WTC11 (cell line): ENCODE measurements at regions not wholly inside any gene's neighbourhood (a gene's known extent, or its start where the extent isn't known, plus 50 kb on each side); places are given as distances from the start of the nearest gene placed in this dataset.

Experiments used
- ATAC-seq: fragments of 200-7000 bp; cut with Tn5 transposase; 2 replicates; pipeline ENCODE4 v1.10.0; 2021; ENCODE audit warnings: mild to moderate bottlenecking, moderate library complexity
- CTCF ChIA-PET: fragments of 300-600 bp; sonication (Branson Sonifier 250); formaldehyde crosslinking; loops from one replicate; lab custom pipeline; 2021; ENCODE audit warnings: antibody characterized with exemption; lab: Charles Lee
- POLR2A ChIA-PET: fragments of 350-600 bp; sonication (Branson Sonifier 250); formaldehyde crosslinking; loops from one replicate; lab custom pipeline; 2021; ENCODE audit warnings: antibody characterized with exemption; lab: Charles Lee
- DNase-seq: peaks from one replicate; pipeline ENCODE4 v3.0.0; 2021; ENCODE audit warnings: low spot score
- H3K27ac Mint-ChIP-seq: 2 replicates; pipeline ENCODE4 v1.8.0; 2021; ENCODE audit warnings: mixed read lengths
- H3K27me3 Mint-ChIP-seq: 2 replicates; pipeline ENCODE4 v1.8.0; 2021; ENCODE audit warnings: low read depth, mild to moderate bottlenecking, moderate library complexity, mixed read lengths
- H3K36me3 Mint-ChIP-seq: 2 replicates; pipeline ENCODE4 v1.8.0; 2021; ENCODE audit warnings: mixed read lengths
- H3K4me1 Mint-ChIP-seq: 2 replicates; pipeline ENCODE4 v1.8.0; 2022; ENCODE audit warnings: mixed read lengths
- H3K4me3 Mint-ChIP-seq: 2 replicates; pipeline ENCODE4 v1.8.0; 2021; ENCODE audit warnings: mild to moderate bottlenecking, moderate library complexity, mixed read lengths
- H3K9me3 Mint-ChIP-seq: 2 replicates; pipeline ENCODE4 v1.8.0; 2021; ENCODE audit warnings: mixed read lengths
- CBFB ChIP-seq: sonication (generic); formaldehyde crosslinking; IDR thresholded peaks from 2 replicates; pipeline ENCODE4 v1.8.1; 2022; ENCODE audit warnings: mild to moderate bottlenecking, low read depth, missing genetic modification reagents
- CDX4 ChIP-seq: fragments of 250-450 bp; sonication (Bioruptor Pico); IDR thresholded peaks from 2 replicates; pipeline ENCODE4 v1.9.0; 2021; ENCODE audit warnings: moderate library complexity, mild to moderate bottlenecking, inconsistent platforms, borderline replicate concordance
- CREB1 ChIP-seq: sonication (generic); formaldehyde crosslinking; IDR thresholded peaks from 2 replicates; pipeline ENCODE4 v1.8.0; 2023; ENCODE audit warnings: mild to moderate bottlenecking, missing genetic modification reagents
- CREM ChIP-seq: sonication (generic); formaldehyde crosslinking; IDR thresholded peaks from 2 replicates; pipeline ENCODE4 v1.8.1; 2022; ENCODE audit warnings: mild to moderate bottlenecking, missing genetic modification reagents, moderate library complexity
- EMX1 ChIP-seq: fragments of 250-450 bp; sonication (Bioruptor Pico); IDR thresholded peaks from 2 replicates; pipeline ENCODE4 v1.8.0; 2021; ENCODE audit warnings: mild to moderate bottlenecking
- ESRRA ChIP-seq: sonication (generic); formaldehyde crosslinking; IDR thresholded peaks from 2 replicates; pipeline ENCODE4 v1.8.1; 2022; ENCODE audit warnings: mild to moderate bottlenecking, missing genetic modification reagents, borderline replicate concordance
- FOXJ3 ChIP-seq: sonication (generic); formaldehyde crosslinking; IDR thresholded peaks from 2 replicates; pipeline ENCODE4 v1.9.0; 2021; ENCODE audit warnings: missing genetic modification reagents, mild to moderate bottlenecking, borderline replicate concordance
- JAZF1 ChIP-seq: fragments of 250-450 bp; sonication (Bioruptor Pico); IDR thresholded peaks from 2 replicates; pipeline ENCODE4 v1.9.0; 2021; ENCODE audit warnings: moderate library complexity, mild to moderate bottlenecking, inconsistent platforms
- KAT7 ChIP-seq: sonication (generic); formaldehyde crosslinking; IDR thresholded peaks from 2 replicates; pipeline ENCODE4 v1.8.1; 2023; ENCODE audit warnings: missing genetic modification reagents, mild to moderate bottlenecking, borderline replicate concordance
- NFE2L1 ChIP-seq: sonication (generic); formaldehyde crosslinking; IDR thresholded peaks from 2 replicates; pipeline ENCODE4 v1.8.1; 2023; ENCODE audit warnings: missing genetic modification reagents
- NR3C1 ChIP-seq: sonication (generic); formaldehyde crosslinking; conservative IDR thresholded peaks from 2 replicates; pipeline ENCODE4 v1.8.1; 2023; ENCODE audit warnings: low read depth, mild to moderate bottlenecking, missing genetic modification reagents
- RELA ChIP-seq: sonication (generic); formaldehyde crosslinking; IDR thresholded peaks from 2 replicates; pipeline ENCODE4 v1.8.1; 2022; ENCODE audit warnings: missing genetic modification reagents, mild to moderate bottlenecking, borderline replicate concordance
- SMAD3 ChIP-seq: sonication (generic); formaldehyde crosslinking; IDR thresholded peaks from 2 replicates; pipeline ENCODE4 v1.8.0; 2022; ENCODE audit warnings: missing genetic modification reagents, mild to moderate bottlenecking, borderline replicate concordance
- SOX15 ChIP-seq: fragments of 250-450 bp; sonication (Bioruptor Pico); IDR thresholded peaks from 2 replicates; pipeline ENCODE4 v1.9.0; 2021; ENCODE audit warnings: mild to moderate bottlenecking
- TP53 ChIP-seq: sonication (generic); formaldehyde crosslinking; IDR thresholded peaks from 2 replicates; pipeline ENCODE4 v1.8.1; 2023; ENCODE audit warnings: mild to moderate bottlenecking, missing genetic modification reagents
- ZNF263 ChIP-seq: sonication (generic); formaldehyde crosslinking; IDR thresholded peaks from 2 replicates; pipeline ENCODE4 v1.8.1; 2022; ENCODE audit warnings: low read depth, mild to moderate bottlenecking, moderate library complexity, missing genetic modification reagents
- TF ChIP-seq, protein P1 (sequence below): sonication (generic); formaldehyde crosslinking; conservative IDR thresholded peaks from 2 replicates; pipeline ENCODE4 v1.8.1; 2023; ENCODE audit warnings: mild to moderate bottlenecking, low read depth, missing genetic modification reagents, moderate library complexity
- TF ChIP-seq, protein P2 (sequence below): fragments of 250-450 bp; sonication (Bioruptor Pico); IDR thresholded peaks from 2 replicates; pipeline ENCODE4 v1.8.0; 2021; ENCODE audit warnings: mild to moderate bottlenecking
- TF ChIP-seq, protein P3 (sequence below): fragments of 250-450 bp; sonication (Bioruptor Pico); IDR thresholded peaks from 2 replicates; pipeline ENCODE4 v1.9.0; 2021; ENCODE audit warnings: mild to moderate bottlenecking
- TF ChIP-seq, protein P4 (sequence below): sonication (generic); formaldehyde crosslinking; IDR thresholded peaks from 2 replicates; pipeline ENCODE4 v1.8.0; 2023; ENCODE audit warnings: missing genetic modification reagents, mild to moderate bottlenecking, borderline replicate concordance

- H3K27me3 Mint-ChIP-seq, result peaks cover 11% of the 10 kb centered on the region
- no peak overlapping the region for H3K27ac Mint-ChIP-seq
- ATAC-seq (no peak), DNase-seq (no peak)
- TF ChIP-seq SOX15 (CRISPR knock-in tag), result no peak
- no peak for TF ChIP-seq TP53
- no peak for TF ChIP-seq CDX4
- no peak for TF ChIP-seq FOXJ3 (CRISPR knock-in tag)
- TF ChIP-seq CREM (CRISPR knock-in tag), result no peak
- TF ChIP-seq RELA, result no peak
- no peak for TF ChIP-seq NR3C1 (CRISPR knock-in tag)
- no peak for TF ChIP-seq ZNF263
- TF ChIP-seq, protein P1, sequence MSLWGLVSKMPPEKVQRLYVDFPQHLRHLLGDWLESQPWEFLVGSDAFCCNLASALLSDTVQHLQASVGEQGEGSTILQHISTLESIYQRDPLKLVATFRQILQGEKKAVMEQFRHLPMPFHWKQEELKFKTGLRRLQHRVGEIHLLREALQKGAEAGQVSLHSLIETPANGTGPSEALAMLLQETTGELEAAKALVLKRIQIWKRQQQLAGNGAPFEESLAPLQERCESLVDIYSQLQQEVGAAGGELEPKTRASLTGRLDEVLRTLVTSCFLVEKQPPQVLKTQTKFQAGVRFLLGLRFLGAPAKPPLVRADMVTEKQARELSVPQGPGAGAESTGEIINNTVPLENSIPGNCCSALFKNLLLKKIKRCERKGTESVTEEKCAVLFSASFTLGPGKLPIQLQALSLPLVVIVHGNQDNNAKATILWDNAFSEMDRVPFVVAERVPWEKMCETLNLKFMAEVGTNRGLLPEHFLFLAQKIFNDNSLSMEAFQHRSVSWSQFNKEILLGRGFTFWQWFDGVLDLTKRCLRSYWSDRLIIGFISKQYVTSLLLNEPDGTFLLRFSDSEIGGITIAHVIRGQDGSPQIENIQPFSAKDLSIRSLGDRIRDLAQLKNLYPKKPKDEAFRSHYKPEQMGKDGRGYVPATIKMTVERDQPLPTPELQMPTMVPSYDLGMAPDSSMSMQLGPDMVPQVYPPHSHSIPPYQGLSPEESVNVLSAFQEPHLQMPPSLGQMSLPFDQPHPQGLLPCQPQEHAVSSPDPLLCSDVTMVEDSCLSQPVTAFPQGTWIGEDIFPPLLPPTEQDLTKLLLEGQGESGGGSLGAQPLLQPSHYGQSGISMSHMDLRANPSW (CRISPR knock-in tag), result no peak
- TF ChIP-seq, protein P2, sequence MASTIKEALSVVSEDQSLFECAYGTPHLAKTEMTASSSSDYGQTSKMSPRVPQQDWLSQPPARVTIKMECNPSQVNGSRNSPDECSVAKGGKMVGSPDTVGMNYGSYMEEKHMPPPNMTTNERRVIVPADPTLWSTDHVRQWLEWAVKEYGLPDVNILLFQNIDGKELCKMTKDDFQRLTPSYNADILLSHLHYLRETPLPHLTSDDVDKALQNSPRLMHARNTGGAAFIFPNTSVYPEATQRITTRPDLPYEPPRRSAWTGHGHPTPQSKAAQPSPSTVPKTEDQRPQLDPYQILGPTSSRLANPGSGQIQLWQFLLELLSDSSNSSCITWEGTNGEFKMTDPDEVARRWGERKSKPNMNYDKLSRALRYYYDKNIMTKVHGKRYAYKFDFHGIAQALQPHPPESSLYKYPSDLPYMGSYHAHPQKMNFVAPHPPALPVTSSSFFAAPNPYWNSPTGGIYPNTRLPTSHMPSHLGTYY (CRISPR knock-in tag), result no peak
- no peak for TF ChIP-seq JAZF1 (CRISPR knock-in tag)
- no peak for TF ChIP-seq CBFB (CRISPR knock-in tag)
- TF ChIP-seq CREB1 (CRISPR knock-in tag), result no peak
- TF ChIP-seq, protein P3, sequence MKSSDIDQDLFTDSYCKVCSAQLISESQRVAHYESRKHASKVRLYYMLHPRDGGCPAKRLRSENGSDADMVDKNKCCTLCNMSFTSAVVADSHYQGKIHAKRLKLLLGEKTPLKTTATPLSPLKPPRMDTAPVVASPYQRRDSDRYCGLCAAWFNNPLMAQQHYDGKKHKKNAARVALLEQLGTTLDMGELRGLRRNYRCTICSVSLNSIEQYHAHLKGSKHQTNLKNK (CRISPR knock-in tag), result no peak
- TF ChIP-seq, protein P4, sequence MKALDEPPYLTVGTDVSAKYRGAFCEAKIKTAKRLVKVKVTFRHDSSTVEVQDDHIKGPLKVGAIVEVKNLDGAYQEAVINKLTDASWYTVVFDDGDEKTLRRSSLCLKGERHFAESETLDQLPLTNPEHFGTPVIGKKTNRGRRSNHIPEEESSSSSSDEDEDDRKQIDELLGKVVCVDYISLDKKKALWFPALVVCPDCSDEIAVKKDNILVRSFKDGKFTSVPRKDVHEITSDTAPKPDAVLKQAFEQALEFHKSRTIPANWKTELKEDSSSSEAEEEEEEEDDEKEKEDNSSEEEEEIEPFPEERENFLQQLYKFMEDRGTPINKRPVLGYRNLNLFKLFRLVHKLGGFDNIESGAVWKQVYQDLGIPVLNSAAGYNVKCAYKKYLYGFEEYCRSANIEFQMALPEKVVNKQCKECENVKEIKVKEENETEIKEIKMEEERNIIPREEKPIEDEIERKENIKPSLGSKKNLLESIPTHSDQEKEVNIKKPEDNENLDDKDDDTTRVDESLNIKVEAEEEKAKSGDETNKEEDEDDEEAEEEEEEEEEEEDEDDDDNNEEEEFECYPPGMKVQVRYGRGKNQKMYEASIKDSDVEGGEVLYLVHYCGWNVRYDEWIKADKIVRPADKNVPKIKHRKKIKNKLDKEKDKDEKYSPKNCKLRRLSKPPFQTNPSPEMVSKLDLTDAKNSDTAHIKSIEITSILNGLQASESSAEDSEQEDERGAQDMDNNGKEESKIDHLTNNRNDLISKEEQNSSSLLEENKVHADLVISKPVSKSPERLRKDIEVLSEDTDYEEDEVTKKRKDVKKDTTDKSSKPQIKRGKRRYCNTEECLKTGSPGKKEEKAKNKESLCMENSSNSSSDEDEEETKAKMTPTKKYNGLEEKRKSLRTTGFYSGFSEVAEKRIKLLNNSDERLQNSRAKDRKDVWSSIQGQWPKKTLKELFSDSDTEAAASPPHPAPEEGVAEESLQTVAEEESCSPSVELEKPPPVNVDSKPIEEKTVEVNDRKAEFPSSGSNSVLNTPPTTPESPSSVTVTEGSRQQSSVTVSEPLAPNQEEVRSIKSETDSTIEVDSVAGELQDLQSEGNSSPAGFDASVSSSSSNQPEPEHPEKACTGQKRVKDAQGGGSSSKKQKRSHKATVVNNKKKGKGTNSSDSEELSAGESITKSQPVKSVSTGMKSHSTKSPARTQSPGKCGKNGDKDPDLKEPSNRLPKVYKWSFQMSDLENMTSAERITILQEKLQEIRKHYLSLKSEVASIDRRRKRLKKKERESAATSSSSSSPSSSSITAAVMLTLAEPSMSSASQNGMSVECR, result no peak
- TF ChIP-seq NFE2L1 (CRISPR knock-in tag), result no peak
- no peak for TF ChIP-seq SMAD3
- TF ChIP-seq EMX1 (CRISPR knock-in tag), result no peak
- no peak for TF ChIP-seq KAT7
- no peak for TF ChIP-seq ESRRA (CRISPR knock-in tag)
- H3K9me3 Mint-ChIP-seq, result peaks cover 22% of the 10 kb centered on the region
- CTCF ChIA-PET, result interaction anchor here (1.2 kb wide), 1 partner anchor 13 kb away, joined by 3 read pairs; no protein-coding TSS in a partner anchor
- peaks cover 21% of the 10 kb centered on the region for H3K36me3 Mint-ChIP-seq
- H3K4me3 Mint-ChIP-seq, result no peak overlapping the region
- POLR2A ChIA-PET, result no interaction called here
- peaks cover 36% of the 10 kb centered on the region for H3K4me1 Mint-ChIP-seq
Observed at GRCh38 chr12:113633678-113634332, 162.1 kb upstream of the LHX5 start.
